ENCODE measurements at regions not wholly inside any gene's neighbourhood (a gene's known extent, or its start where the extent isn't known, plus 50 kb on each side); places are given as distances from the start of the nearest gene placed in this dataset.

- no peak for DNase-seq
These were observed 55.9 kb upstream of the OXTR start for GRCh38 chr3:8825153-8825825.

- DNase-seq: no peak
These were observed 54.8 kb upstream of the OXTR start for GRCh38 chr3:8824238-8824637.

GRCh38 chr3:8822141-8822540 lies 52.7 kb upstream of the OXTR start:
- DNase-seq: peak; percentile 88
